ENCODE measurements at regions not wholly inside any gene's neighbourhood (a gene's known extent, or its start where the extent isn't known, plus 50 kb on each side); places are given as distances from the start of the nearest gene placed in this dataset.

DNA sequence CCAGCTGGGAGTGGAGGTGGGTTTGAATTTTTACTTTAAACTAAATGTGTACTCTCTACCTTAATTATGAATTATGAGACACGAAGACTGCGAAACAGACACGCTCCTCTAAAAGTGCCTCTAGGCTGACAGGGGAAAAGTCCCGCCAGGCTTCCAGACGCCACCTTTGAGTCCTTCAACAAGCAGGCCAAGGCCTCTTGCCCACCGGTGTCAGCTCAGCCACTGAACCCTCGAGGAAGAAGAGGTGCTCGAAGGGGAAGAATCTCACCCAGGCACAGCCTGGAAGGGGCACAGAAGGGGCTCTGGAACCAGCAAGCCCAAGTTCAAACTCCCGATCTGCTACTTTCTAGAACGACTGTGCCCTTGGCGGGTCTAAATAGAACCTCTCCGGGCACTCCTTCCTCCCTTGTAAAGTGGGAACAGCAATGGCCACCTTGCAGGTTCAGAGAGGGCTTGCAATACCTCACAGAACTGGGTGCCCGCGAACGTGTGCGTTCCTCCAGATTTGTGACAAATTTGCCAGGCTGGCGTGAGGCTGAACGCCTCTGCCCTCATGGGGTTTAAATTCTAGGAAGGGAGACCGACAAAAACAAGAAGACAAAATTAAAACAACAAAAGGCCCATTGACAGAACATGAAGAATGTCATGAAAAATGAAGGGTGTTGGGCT is 158.5 kb upstream of the GRK3 start:
- TF ChIP-seq ZFP30 (CRISPR knock-in tag; IDR thresholded peaks at IDR 0.05) (no peak), ISL1 (CRISPR knock-in tag; IDR thresholded peaks at IDR 0.05) (no peak), PPARA (CRISPR knock-in tag; IDR thresholded peaks at IDR 0.05; ENCODE audit: borderline replicate concordance) (no peak), ZFP3 (CRISPR knock-in tag; IDR thresholded peaks at IDR 0.05) (no peak)
- TF ChIP-seq, protein P1, sequence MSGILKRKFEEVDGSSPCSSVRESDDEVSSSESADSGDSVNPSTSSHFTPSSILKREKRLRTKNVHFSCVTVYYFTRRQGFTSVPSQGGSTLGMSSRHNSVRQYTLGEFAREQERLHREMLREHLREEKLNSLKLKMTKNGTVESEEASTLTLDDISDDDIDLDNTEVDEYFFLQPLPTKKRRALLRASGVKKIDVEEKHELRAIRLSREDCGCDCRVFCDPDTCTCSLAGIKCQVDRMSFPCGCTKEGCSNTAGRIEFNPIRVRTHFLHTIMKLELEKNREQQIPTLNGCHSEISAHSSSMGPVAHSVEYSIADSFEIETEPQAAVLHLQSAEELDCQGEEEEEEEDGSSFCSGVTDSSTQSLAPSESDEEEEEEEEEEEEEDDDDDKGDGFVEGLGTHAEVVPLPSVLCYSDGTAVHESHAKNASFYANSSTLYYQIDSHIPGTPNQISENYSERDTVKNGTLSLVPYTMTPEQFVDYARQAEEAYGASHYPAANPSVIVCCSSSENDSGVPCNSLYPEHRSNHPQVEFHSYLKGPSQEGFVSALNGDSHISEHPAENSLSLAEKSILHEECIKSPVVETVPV (CRISPR knock-in tag; IDR thresholded peaks at IDR 0.05), result no peak
- no peak for ATAC-seq

GRCh38 chr22:25406510-25407210 is 157.8 kb upstream of the GRK3 start:
- ATAC-seq, result no peak
- no peak for TF ChIP-seq TOX (CRISPR knock-in tag; IDR thresholded peaks at IDR 0.05; ENCODE audit: borderline replicate concordance)
- no peak for TF ChIP-seq GLIS3 (CRISPR knock-in tag; IDR thresholded peaks at IDR 0.05)
- TF ChIP-seq, protein P2, sequence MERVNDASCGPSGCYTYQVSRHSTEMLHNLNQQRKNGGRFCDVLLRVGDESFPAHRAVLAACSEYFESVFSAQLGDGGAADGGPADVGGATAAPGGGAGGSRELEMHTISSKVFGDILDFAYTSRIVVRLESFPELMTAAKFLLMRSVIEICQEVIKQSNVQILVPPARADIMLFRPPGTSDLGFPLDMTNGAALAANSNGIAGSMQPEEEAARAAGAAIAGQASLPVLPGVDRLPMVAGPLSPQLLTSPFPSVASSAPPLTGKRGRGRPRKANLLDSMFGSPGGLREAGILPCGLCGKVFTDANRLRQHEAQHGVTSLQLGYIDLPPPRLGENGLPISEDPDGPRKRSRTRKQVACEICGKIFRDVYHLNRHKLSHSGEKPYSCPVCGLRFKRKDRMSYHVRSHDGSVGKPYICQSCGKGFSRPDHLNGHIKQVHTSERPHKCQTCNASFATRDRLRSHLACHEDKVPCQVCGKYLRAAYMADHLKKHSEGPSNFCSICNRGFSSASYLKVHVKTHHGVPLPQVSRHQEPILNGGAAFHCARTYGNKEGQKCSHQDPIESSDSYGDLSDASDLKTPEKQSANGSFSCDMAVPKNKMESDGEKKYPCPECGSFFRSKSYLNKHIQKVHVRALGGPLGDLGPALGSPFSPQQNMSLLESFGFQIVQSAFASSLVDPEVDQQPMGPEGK (CRISPR knock-in tag; IDR thresholded peaks at IDR 0.05; ENCODE audit: borderline replicate concordance), result no peak
- TF ChIP-seq ZNF70 (CRISPR knock-in tag; IDR thresholded peaks at IDR 0.05), result no peak
- TF ChIP-seq ZFP30 (CRISPR knock-in tag; IDR thresholded peaks at IDR 0.05), result no peak

DNA sequence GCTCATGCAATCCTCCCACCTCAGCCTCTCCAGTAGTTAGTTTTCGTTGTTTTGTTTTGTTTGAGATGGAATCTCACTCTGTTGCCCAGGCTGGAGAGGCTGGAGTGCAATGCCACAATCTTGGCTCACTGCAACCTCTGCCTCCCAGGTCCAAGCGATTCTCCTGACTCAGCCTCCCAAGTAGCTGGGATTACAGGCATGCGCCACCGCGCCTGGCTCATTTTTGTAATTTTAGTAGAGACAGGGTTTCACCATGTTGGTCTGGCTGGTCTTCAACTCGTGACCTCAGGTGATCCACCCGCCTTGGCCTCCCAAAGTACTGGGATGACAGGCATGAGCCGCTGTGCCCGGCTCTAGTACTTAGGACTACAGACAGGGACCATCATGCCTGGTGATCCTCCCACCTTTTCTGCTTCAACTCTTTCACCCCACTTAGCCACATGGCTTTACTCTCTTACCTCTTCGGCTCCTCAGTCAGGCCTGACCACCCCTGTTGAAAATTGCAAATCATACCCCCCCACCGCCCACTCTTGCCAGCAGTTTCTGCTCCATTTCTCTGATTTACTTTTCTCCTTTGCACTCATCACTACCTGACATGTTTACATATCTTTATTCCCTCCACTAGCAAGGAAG is 157.1 kb upstream of the GRK3 start:
- no peak for ATAC-seq
- TF ChIP-seq TOX (CRISPR knock-in tag; IDR thresholded peaks at IDR 0.05; ENCODE audit: borderline replicate concordance) (no peak), ISL1 (CRISPR knock-in tag; IDR thresholded peaks at IDR 0.05) (no peak), RARB (CRISPR knock-in tag; IDR thresholded peaks at IDR 0.05) (no peak), ZFP30 (CRISPR knock-in tag; IDR thresholded peaks at IDR 0.05) (no peak), PPARA (CRISPR knock-in tag; IDR thresholded peaks at IDR 0.05; ENCODE audit: borderline replicate concordance) (no peak), ZNF70 (CRISPR knock-in tag; IDR thresholded peaks at IDR 0.05) (no peak), GLIS3 (CRISPR knock-in tag; IDR thresholded peaks at IDR 0.05) (no peak), ZC3H10 (CRISPR knock-in tag; IDR thresholded peaks at IDR 0.05) (no peak), POU6F1 (CRISPR knock-in tag; IDR thresholded peaks at IDR 0.05; ENCODE audit: borderline replicate concordance, low read depth) (no peak)
- TF ChIP-seq, protein P3, sequence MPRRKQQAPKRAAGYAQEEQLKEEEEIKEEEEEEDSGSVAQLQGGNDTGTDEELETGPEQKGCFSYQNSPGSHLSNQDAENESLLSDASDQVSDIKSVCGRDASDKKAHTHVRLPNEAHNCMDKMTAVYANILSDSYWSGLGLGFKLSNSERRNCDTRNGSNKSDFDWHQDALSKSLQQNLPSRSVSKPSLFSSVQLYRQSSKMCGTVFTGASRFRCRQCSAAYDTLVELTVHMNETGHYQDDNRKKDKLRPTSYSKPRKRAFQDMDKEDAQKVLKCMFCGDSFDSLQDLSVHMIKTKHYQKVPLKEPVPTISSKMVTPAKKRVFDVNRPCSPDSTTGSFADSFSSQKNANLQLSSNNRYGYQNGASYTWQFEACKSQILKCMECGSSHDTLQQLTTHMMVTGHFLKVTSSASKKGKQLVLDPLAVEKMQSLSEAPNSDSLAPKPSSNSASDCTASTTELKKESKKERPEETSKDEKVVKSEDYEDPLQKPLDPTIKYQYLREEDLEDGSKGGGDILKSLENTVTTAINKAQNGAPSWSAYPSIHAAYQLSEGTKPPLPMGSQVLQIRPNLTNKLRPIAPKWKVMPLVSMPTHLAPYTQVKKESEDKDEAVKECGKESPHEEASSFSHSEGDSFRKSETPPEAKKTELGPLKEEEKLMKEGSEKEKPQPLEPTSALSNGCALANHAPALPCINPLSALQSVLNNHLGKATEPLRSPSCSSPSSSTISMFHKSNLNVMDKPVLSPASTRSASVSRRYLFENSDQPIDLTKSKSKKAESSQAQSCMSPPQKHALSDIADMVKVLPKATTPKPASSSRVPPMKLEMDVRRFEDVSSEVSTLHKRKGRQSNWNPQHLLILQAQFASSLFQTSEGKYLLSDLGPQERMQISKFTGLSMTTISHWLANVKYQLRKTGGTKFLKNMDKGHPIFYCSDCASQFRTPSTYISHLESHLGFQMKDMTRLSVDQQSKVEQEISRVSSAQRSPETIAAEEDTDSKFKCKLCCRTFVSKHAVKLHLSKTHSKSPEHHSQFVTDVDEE (CRISPR knock-in tag; IDR thresholded peaks at IDR 0.05), result no peak
- TF ChIP-seq, protein P2 (CRISPR knock-in tag; IDR thresholded peaks at IDR 0.05; ENCODE audit: borderline replicate concordance), result no peak
- TF ChIP-seq, protein P1 (CRISPR knock-in tag; IDR thresholded peaks at IDR 0.05), result no peak
